Vagina (tissue), 2 donors: ENCODE measurements at regions not wholly inside any gene's neighbourhood (a gene's known extent, or its start where the extent isn't known, plus 50 kb on each side); places are given as distances from the start of the nearest gene placed in this dataset.

ENCODE experiments used
- POLR2A ChIP-seq, 2 donors: fragments of 450-650 bp; IDR thresholded peaks; one replicate each; pipeline ENCODE4 v1.6.1; 2017; ENCODE audit warnings: antibody characterized with exemption in 2 of 2, mild to moderate bottlenecking in 2 of 2, moderate library complexity in 2 of 2
- TF ChIP-seq, protein P1 (sequence below), 3 experiments: fragments of 450-650 bp in 2 of 3; fragments of 200-600 bp in 1 of 3; sonication (generic) in 1 of 3; IDR thresholded peaks; one replicate each; pipeline ENCODE4 v1.5.1; 2017 to 2019; ENCODE audit warnings: antibody characterized with exemption in 3 of 3, mild to moderate bottlenecking in 2 of 3, moderate library complexity in 2 of 3

DNA sequence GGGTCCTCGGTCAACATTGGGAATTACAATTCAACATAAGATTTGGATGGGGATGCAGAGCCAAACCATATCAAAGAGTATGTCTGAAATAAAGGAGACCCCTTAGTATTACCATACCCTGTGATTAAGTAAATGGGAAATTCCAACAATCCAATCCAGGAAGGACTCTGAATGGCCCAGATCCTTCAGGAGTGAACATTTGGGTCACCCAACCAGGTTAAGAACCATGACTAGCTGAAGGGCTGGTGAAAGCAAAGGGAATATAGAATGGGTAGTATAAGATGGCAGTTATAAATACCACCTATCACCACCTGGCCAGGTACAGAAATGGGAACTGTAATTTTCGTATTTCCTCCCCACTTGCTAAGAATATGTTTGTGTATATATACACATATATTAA is 114.4 kb upstream of the CCDC196 start:
- no peak for TF ChIP-seq POLR2A (IDR thresholded peaks at IDR 0.05)
- TF ChIP-seq, protein P1, sequence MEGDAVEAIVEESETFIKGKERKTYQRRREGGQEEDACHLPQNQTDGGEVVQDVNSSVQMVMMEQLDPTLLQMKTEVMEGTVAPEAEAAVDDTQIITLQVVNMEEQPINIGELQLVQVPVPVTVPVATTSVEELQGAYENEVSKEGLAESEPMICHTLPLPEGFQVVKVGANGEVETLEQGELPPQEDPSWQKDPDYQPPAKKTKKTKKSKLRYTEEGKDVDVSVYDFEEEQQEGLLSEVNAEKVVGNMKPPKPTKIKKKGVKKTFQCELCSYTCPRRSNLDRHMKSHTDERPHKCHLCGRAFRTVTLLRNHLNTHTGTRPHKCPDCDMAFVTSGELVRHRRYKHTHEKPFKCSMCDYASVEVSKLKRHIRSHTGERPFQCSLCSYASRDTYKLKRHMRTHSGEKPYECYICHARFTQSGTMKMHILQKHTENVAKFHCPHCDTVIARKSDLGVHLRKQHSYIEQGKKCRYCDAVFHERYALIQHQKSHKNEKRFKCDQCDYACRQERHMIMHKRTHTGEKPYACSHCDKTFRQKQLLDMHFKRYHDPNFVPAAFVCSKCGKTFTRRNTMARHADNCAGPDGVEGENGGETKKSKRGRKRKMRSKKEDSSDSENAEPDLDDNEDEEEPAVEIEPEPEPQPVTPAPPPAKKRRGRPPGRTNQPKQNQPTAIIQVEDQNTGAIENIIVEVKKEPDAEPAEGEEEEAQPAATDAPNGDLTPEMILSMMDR (IDR thresholded peaks at IDR 0.05): no peak
